Parathyroid adenoma (tissue), 2 donors: ENCODE measurements at regions not wholly inside any gene's neighbourhood (a gene's known extent, or its start where the extent isn't known, plus 50 kb on each side); places are given as distances from the start of the nearest gene placed in this dataset.

Experiments used
- H2AFZ ChIP-seq: fragments of 300-600 bp; sonication (generic); one replicate; pipeline ENCODE4 v1.7.0; 2017; ENCODE audit warnings: antibody characterized with exemption, mild to moderate bottlenecking
- H3K27ac ChIP-seq: fragments of 300-600 bp; sonication (generic); one replicate; pipeline ENCODE4 v1.7.0; 2017
- H3K27me3 ChIP-seq: fragments of 300-600 bp; sonication (generic); one replicate; pipeline ENCODE4 v1.7.0; 2017; ENCODE audit warnings: low read length; ENCODE audit not compliant: control insufficient read depth, insufficient read depth
- H3K36me3 ChIP-seq: fragments of 300-600 bp; sonication (generic); one replicate; pipeline ENCODE4 v1.7.0; 2017; ENCODE audit warnings: low read length; ENCODE audit not compliant: control insufficient read depth, insufficient read depth
- H3K4me1 ChIP-seq: fragments of 300-600 bp; sonication (generic); one replicate; pipeline ENCODE4 v1.7.0; 2017; ENCODE audit warnings: control low read depth
- H3K4me2 ChIP-seq: fragments of 300-600 bp; sonication (generic); one replicate; pipeline ENCODE4 v1.7.0; 2017; ENCODE audit warnings: low read length
- H3K4me3 ChIP-seq: fragments of 300-600 bp; sonication (generic); one replicate; pipeline ENCODE4 v1.7.0; 2017; ENCODE audit warnings: low read depth, low read length
- H3K79me2 ChIP-seq: fragments of 300-600 bp; sonication (generic); one replicate; pipeline ENCODE4 v1.7.0; 2017; ENCODE audit warnings: control low read depth
- H3K9ac ChIP-seq: fragments of 300-600 bp; sonication (generic); one replicate; pipeline ENCODE4 v1.7.0; 2017; ENCODE audit warnings: mild to moderate bottlenecking
- H3K9me3 ChIP-seq: fragments of 300-600 bp; sonication (generic); one replicate; pipeline ENCODE4 v1.7.0; 2017; ENCODE audit warnings: low read length; ENCODE audit not compliant: control insufficient read depth
- CTCF ChIP-seq: fragments of 300-600 bp; sonication (generic); IDR thresholded peaks from one replicate; pipeline ENCODE4 v1.7.0; 2017; ENCODE audit warnings: antibody characterized with exemption, mild to moderate bottlenecking
- donor health status: primary hyperparathyroidism.

- Histone ChIP-seq H3K9ac (no peak overlapping the region), H3K9me3 (no peaks in the 10 kb centered on the region), H3K4me3 (no peak overlapping the region), H3K27ac (no peak overlapping the region), H3K36me3 (no peaks in the 10 kb centered on the region), H2AFZ (no peak overlapping the region), H3K4me2 (no peak overlapping the region), H3K27me3 (no peaks in the 10 kb centered on the region), H3K4me1 (no peaks in the 10 kb centered on the region), H3K79me2 (no peaks in the 10 kb centered on the region)
- TF ChIP-seq CTCF: no peak
These were observed 235.2 kb upstream of the PIK3C3 start for GRCh38 chr18:41719808-41720207.

GRCh38 chr18:41714872-41715271 is 240.2 kb upstream of the PIK3C3 start:
- Histone ChIP-seq H3K27me3 (no peaks in the 10 kb centered on the region), H3K4me2 (no peak overlapping the region), H3K4me3 (no peak overlapping the region), H3K9me3 (no peaks in the 10 kb centered on the region), H3K27ac (no peak overlapping the region), H3K9ac (no peak overlapping the region), H3K36me3 (no peaks in the 10 kb centered on the region), H3K79me2 (no peaks in the 10 kb centered on the region), H2AFZ (no peak overlapping the region), H3K4me1 (no peaks in the 10 kb centered on the region)
- TF ChIP-seq CTCF: no peak

- no peak overlapping the region for H3K27ac ChIP-seq
- no peak for TF ChIP-seq CTCF
- no peak overlapping the region for H3K4me2 ChIP-seq
- no peaks in the 10 kb centered on the region for H3K27me3 ChIP-seq
- H3K79me2 ChIP-seq: no peaks in the 10 kb centered on the region
- no peak overlapping the region for H2AFZ ChIP-seq
- H3K9me3 ChIP-seq: no peaks in the 10 kb centered on the region
- no peaks in the 10 kb centered on the region for H3K36me3 ChIP-seq
- H3K4me3 ChIP-seq: no peak overlapping the region
- no peaks in the 10 kb centered on the region for H3K4me1 ChIP-seq
- no peak overlapping the region for H3K9ac ChIP-seq
These were observed 240.8 kb upstream of the PIK3C3 start for GRCh38 chr18:41713969-41714825.

GRCh38 chr18:41706301-41706700 is 248.7 kb upstream of the PIK3C3 start:
- no peak overlapping the region for H3K4me2 ChIP-seq
- no peaks in the 10 kb centered on the region for H3K36me3 ChIP-seq
- H3K9me3 ChIP-seq: no peaks in the 10 kb centered on the region
- TF ChIP-seq CTCF: no peak
- H3K27me3 ChIP-seq: no peaks in the 10 kb centered on the region
- no peak overlapping the region for H3K4me3 ChIP-seq
- H2AFZ ChIP-seq: no peak overlapping the region
- H3K9ac ChIP-seq: no peak overlapping the region
- no peak overlapping the region for H3K27ac ChIP-seq
- H3K79me2 ChIP-seq: no peaks in the 10 kb centered on the region
- H3K4me1 ChIP-seq: no peaks in the 10 kb centered on the region
